Esophagus squamous epithelium (tissue), 5 donors: ENCODE measurements at regions not wholly inside any gene's neighbourhood (a gene's known extent, or its start where the extent isn't known, plus 50 kb on each side); places are given as distances from the start of the nearest gene placed in this dataset.

ENCODE experiments used
- DNase-seq: peaks from one replicate; lab custom pipeline; 2025; lab: John Stamatoyannopoulos, UW
- H3K27ac ChIP-seq, 4 donors: fragments of 200-600 bp; sonication (generic); one replicate each; pipeline ENCODE4 v1.5.1; 2016 to 2019; ENCODE audit warnings: mild to moderate bottlenecking in 1 of 4
- H3K27me3 ChIP-seq, 4 donors: fragments of 200-600 bp; sonication (generic); 1 replicate in 3 of 4; 2 replicates in 1 of 4; pipeline versions ENCODE4 v1.5.1 to v1.6.0; 2017 to 2021; ENCODE audit warnings: antibody characterized with exemption in 1 of 4
- H3K36me3 ChIP-seq, 3 donors: fragments of 200-600 bp; sonication (generic); one replicate each; pipeline ENCODE4 v1.5.1; 2016 to 2019
- H3K4me1 ChIP-seq, 3 donors: fragments of 200-600 bp; sonication (generic); one replicate each; pipeline ENCODE4 v1.5.1; 2017 to 2019
- H3K4me3 ChIP-seq, 4 donors: fragments of 200-600 bp; sonication (generic); 1 replicate in 3 of 4; 2 replicates in 1 of 4; pipeline ENCODE4 v1.5.1; 2016 to 2019; ENCODE audit warnings: mild to moderate bottlenecking in 2 of 4, moderate library complexity in 1 of 4
- H3K9me3 ChIP-seq, 3 donors: fragments of 200-600 bp; sonication (generic); one replicate each; pipeline ENCODE4 v1.5.1; 2016 to 2019
- POLR2A ChIP-seq, 4 donors: fragments of 450-650 bp; IDR thresholded peaks; one replicate each; pipeline ENCODE4 v1.6.1; 2017; ENCODE audit warnings: antibody characterized with exemption in 4 of 4, mild to moderate bottlenecking in 4 of 4, moderate library complexity in 3 of 4
- WGBS, 2 donors: methylation state at CpG; one replicate each; pipeline ENCODE4 v1.1.5; 2018; 5-methylcytosine and 5-hydroxymethylcytosine counted together
- intact Hi-C: fragments of 100-400 bp; cut with DNase I; formaldehyde crosslinking; loops from one replicate; pipeline ENCODE4 v1.15.0; 2022
- TF ChIP-seq, protein P1 (sequence below), 6 experiments: fragments of 450-650 bp in 4 of 6; fragments of 200-600 bp in 2 of 6; sonication (generic) in 2 of 6; IDR thresholded peaks; one replicate each; pipeline ENCODE4 v1.5.1; 2016 to 2019; ENCODE audit warnings: antibody characterized with exemption in 6 of 6, mild to moderate bottlenecking in 4 of 6, moderate library complexity in 4 of 6
- donor health status: DM: yes; HTN: yes; CAD: no.

- Histone ChIP-seq H3K9me3 (no peaks in the 10 kb centered on the region), H3K27me3 (no peaks in the 10 kb centered on the region), H3K4me3 (no peak overlapping the region), H3K27ac (no peak overlapping the region), H3K36me3 (peaks cover 0 to 99% (median 5%) of the 10 kb centered on the region in 3 donors), H3K4me1 (no peaks in the 10 kb centered on the region)
- intact Hi-C loops, result no loop called here
- no peak for TF ChIP-seq POLR2A (IDR thresholded peaks at IDR 0.05)
- TF ChIP-seq, protein P1, sequence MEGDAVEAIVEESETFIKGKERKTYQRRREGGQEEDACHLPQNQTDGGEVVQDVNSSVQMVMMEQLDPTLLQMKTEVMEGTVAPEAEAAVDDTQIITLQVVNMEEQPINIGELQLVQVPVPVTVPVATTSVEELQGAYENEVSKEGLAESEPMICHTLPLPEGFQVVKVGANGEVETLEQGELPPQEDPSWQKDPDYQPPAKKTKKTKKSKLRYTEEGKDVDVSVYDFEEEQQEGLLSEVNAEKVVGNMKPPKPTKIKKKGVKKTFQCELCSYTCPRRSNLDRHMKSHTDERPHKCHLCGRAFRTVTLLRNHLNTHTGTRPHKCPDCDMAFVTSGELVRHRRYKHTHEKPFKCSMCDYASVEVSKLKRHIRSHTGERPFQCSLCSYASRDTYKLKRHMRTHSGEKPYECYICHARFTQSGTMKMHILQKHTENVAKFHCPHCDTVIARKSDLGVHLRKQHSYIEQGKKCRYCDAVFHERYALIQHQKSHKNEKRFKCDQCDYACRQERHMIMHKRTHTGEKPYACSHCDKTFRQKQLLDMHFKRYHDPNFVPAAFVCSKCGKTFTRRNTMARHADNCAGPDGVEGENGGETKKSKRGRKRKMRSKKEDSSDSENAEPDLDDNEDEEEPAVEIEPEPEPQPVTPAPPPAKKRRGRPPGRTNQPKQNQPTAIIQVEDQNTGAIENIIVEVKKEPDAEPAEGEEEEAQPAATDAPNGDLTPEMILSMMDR (IDR thresholded peaks at IDR 0.05), result no peak
- 88 to 89% methylated on average over 3 of the region's 3 CpGs for WGBS, 2 donors
- DNase-seq, result no peak
Measured at GRCh38 chr15:52626671-52627369, 52.4 kb downstream of the ATOSA start.

DNA sequence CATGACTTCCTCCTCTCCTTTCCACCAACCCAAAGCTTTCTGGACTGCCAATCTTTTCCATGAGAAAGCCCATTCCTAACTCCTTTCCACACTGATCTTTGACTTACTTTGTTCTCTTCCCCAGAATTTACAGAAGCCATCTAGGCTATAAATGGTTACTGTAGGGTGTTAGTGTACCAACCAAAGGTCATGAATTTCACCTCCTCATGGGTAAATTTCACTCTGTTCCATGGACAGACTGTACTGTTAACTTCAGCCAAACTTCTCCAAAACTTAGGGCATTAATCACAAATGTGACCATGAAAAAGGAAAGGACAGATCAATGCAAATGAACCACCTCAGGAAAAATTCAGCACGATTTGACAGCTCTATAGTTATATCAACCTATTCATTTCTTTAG is 54.9 kb downstream of the ATOSA start:
- no peak for TF ChIP-seq POLR2A (IDR thresholded peaks at IDR 0.05)
- TF ChIP-seq, protein P1 (IDR thresholded peaks at IDR 0.05), result no peak
- Histone ChIP-seq H3K27ac (no peak overlapping the region), H3K4me1 (no peaks in the 10 kb centered on the region), H3K27me3 (no peaks in the 10 kb centered on the region), H3K36me3 (peaks cover 4 to 99% (median 5%) of the 10 kb centered on the region in 3 donors), H3K9me3 (no peaks in the 10 kb centered on the region), H3K4me3 (no peak overlapping the region)
- whole genome bisulfite sequencing, 2 donors, result 81 to 100% methylated on average over 1 of the region's 1 CpG
- DNase-seq, result no peak
- intact Hi-C loops, result no loop called here

DNA sequence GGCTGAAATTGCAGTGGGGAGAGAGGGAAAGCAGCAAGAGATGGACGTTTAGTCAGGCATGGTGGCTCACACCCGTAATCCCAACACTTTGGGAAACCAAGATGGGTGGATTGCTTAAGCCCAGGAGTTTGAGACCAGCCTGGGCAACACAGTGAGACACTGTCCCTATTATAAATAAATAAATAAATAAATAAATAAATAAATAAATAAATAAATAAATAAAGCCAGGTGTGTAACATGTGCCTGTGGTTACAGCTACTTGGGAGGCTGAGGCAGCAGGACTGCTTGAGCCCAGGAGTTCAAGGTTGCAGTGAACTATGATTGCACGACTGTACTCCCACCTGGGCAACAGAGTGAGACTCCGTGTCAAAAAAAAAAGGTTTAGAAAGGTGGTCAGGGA is 54.0 kb upstream of the ARPP19 start:
- Histone ChIP-seq H3K27ac (no peak overlapping the region), H3K36me3 (peaks cover 4 to 100% (median 5%) of the 10 kb centered on the region in 3 donors), H3K27me3 (no peaks in the 10 kb centered on the region), H3K4me3 (no peak overlapping the region), H3K9me3 (no peaks in the 10 kb centered on the region), H3K4me1 (no peaks in the 10 kb centered on the region)
- TF ChIP-seq, protein P1 (IDR thresholded peaks at IDR 0.05), result no peak
- 90 to 94% methylated on average over 4 of the region's 4 CpGs for WGBS, 2 donors
- intact Hi-C loops, result no loop called here
- no peak for DNase-seq

DNA sequence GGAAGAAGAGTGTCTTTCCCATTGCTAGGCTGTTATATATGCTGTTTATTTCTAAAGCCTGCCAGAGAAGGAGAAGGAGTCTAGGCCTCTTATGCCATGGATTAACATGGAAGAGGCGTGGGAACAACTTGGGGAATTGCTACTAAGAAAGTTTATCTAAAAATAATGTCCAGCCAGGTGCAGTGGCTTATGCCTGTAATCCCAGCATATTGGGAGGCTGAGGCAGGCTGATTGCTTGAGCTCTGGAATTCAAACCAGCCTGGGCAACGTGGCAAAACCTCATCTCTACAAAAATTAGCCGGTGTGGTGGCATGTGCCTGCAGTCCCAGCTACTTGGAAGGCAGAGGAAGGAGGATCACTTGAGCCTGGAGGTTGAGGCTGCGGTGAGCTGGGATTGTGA is 51.7 kb upstream of the ARPP19 start:
- WGBS, 2 donors, result 81 to 90% methylated on average over 4 of the region's 4 CpGs
- Histone ChIP-seq H3K4me1 (no peaks in the 10 kb centered on the region), H3K4me3 (no peak overlapping the region), H3K27ac (no peak overlapping the region), H3K36me3 (peaks cover 4 to 97% (median 9%) of the 10 kb centered on the region in 3 donors), H3K9me3 (no peaks in the 10 kb centered on the region), H3K27me3 (no peaks in the 10 kb centered on the region)
- DNase-seq, result no peak
- intact Hi-C loops, result no loop called here
- no peak for TF ChIP-seq POLR2A (IDR thresholded peaks at IDR 0.05)
- TF ChIP-seq, protein P1 (IDR thresholded peaks at IDR 0.05), result no peak
